Skeletal muscle satellite cell (primary cell): ENCODE measurements at regions not wholly inside any gene's neighbourhood (a gene's known extent, or its start where the extent isn't known, plus 50 kb on each side); places are given as distances from the start of the nearest gene placed in this dataset.
"Not testable (repeated sequence)": the region's sequence is repeated elsewhere in the genome, so short reads cannot be mapped to it uniquely, and the experiment has no call there.

ENCODE experiments used
- H3K27me3 ChIP-seq: 2 replicates; pipeline ENCODE4 v1.7.0; 2013; ENCODE audit warnings: low read length; ENCODE audit not compliant: control insufficient read depth, insufficient read depth
- H3K36me3 ChIP-seq: 2 replicates; pipeline ENCODE4 v1.7.0; 2013; ENCODE audit warnings: mild to moderate bottlenecking, control low read depth, low read length; ENCODE audit not compliant: insufficient read depth
- H3K4me1 ChIP-seq: 2 replicates; pipeline ENCODE4 v1.7.0; 2013; ENCODE audit warnings: low read length; ENCODE audit not compliant: control insufficient read depth, insufficient read depth
- H3K4me2 ChIP-seq: 2 replicates; pipeline ENCODE4 v1.7.0; 2013; ENCODE audit warnings: mild to moderate bottlenecking, low read length
- H3K4me3 ChIP-seq: 2 replicates; pipeline ENCODE4 v1.7.0; 2013; ENCODE audit warnings: low read length
- H3K9ac ChIP-seq: 2 replicates; pipeline ENCODE4 v1.7.0; 2013; ENCODE audit warnings: mild to moderate bottlenecking, low read depth, low read length, moderate library complexity
- H3K9me3 ChIP-seq: replicated peaks from 2 replicates; pipeline ENCODE4 v1.7.0; 2013; ENCODE audit warnings: mild to moderate bottlenecking, control low read depth, low read length

DNA sequence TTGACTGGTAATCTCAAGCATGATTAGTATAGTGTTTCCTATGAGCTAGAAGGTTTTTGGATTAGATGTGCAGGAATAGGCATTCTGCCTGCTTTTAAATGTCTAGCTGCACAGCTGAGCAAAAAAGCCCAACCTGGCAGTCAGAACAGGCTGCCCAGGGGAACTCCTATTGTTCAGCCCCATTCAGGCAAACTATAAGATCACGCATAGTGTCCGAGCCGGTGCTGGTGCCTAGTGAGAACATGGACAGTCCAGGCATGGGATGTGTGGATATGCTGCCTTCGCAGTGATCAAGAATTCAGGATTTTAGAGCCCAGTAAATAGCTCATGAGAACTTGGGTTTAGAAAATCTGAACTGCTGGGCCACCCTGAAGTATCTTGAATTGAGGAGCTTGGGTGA is 348.8 kb downstream of the UTRN start:
- Histone ChIP-seq H3K4me3 (no peak overlapping the region), H3K27me3 (no peaks in the 10 kb centered on the region), H3K4me1 (peaks cover 3% of the 10 kb centered on the region), H3K9me3 (no peaks in the 10 kb centered on the region), H3K36me3 (no peaks in the 10 kb centered on the region), H3K9ac (no peak overlapping the region), H3K4me2 (no peak overlapping the region)

GRCh38 chr6:144634371-144634770 is 349.2 kb downstream of the UTRN start:
- H3K4me3 ChIP-seq, result no peak overlapping the region
- no peak overlapping the region for H3K4me2 ChIP-seq
- no peak overlapping the region for H3K9ac ChIP-seq
- no peaks in the 10 kb centered on the region for H3K9me3 ChIP-seq
- no peaks in the 10 kb centered on the region for H3K27me3 ChIP-seq
- H3K36me3 ChIP-seq, result no peaks in the 10 kb centered on the region
- peaks cover 3% of the 10 kb centered on the region for H3K4me1 ChIP-seq

DNA sequence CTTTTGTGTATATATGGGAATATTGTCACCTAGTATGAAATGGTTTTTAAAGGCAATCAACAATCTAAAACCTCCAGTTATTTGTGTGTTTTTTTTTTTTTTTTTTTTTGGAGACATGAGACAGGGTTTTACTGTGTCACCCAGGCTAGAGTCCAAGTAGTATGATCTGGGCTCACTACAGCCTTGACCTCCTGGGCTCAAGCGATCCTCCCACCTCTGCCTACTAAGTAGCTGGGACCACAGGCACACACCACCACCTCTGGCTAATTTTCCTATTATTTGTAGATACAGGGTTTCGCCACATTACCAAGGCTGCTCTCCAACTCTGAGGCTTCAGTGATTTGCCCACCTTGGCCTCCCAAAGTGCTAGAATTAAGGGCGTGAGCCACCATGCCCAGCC is 349.9 kb downstream of the UTRN start:
- Histone ChIP-seq H3K27me3 (no peaks in the 10 kb centered on the region), H3K36me3 (no peaks in the 10 kb centered on the region), H3K4me2 (no peak overlapping the region), H3K9me3 (no peaks in the 10 kb centered on the region), H3K4me1 (peaks cover 3% of the 10 kb centered on the region), H3K9ac (no peak overlapping the region), H3K4me3 (no peak overlapping the region)

DNA sequence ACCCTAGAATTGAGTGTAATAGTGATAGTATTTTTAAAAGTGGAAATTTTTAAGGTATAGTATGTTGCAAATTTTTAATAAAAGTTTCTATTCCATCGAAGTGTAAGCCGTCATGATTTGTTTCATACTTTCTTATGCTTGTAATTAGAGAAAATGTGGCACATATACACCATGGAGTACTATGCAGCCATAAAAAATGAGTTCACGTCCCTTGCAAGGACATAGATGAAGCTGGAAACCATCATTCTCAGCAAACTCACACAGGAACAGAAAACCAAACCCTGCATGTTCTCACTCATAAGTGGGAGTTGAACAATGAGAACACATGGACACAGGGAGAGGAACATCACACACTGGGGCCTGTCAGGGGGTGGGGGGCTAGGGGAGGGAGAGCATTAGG is 350.9 kb downstream of the UTRN start:
- not testable (repeated sequence) for H3K36me3 ChIP-seq, H3K4me2 ChIP-seq, H3K4me1 ChIP-seq, H3K9ac ChIP-seq, H3K4me3 ChIP-seq, H3K9me3 ChIP-seq, H3K27me3 ChIP-seq

GRCh38 chr6:144637541-144637940 is 352.4 kb downstream of the UTRN start:
- Histone ChIP-seq H3K9me3 (no peaks in the 10 kb centered on the region), H3K4me2 (no peak overlapping the region), H3K9ac (no peak overlapping the region), H3K36me3 (no peaks in the 10 kb centered on the region), H3K27me3 (no peaks in the 10 kb centered on the region), H3K4me1 (no peaks in the 10 kb centered on the region), H3K4me3 (no peak overlapping the region)

GRCh38 chr6:144639654-144640053 is 354.5 kb downstream of the UTRN start:
- H3K4me1 ChIP-seq, result no peaks in the 10 kb centered on the region
- H3K9me3 ChIP-seq, result no peaks in the 10 kb centered on the region
- H3K4me2 ChIP-seq, result no peak overlapping the region
- no peak overlapping the region for H3K4me3 ChIP-seq
- no peak overlapping the region for H3K9ac ChIP-seq
- no peaks in the 10 kb centered on the region for H3K36me3 ChIP-seq
- H3K27me3 ChIP-seq, result no peaks in the 10 kb centered on the region

GRCh38 chr6:144641286-144641685 is 356.2 kb downstream of the UTRN start:
- no peaks in the 10 kb centered on the region for H3K36me3 ChIP-seq
- H3K9me3 ChIP-seq, result no peaks in the 10 kb centered on the region
- no peak overlapping the region for H3K4me2 ChIP-seq

GRCh38 chr6:144644776-144645175 is 359.6 kb downstream of the UTRN start:
- Histone ChIP-seq H3K4me3 (no peak overlapping the region), H3K9me3 (no peaks in the 10 kb centered on the region), H3K36me3 (no peaks in the 10 kb centered on the region), H3K27me3 (no peaks in the 10 kb centered on the region), H3K4me2 (no peak overlapping the region), H3K9ac (no peak overlapping the region), H3K4me1 (no peaks in the 10 kb centered on the region)

More at GRCh38 chr6:144641286-144641685, 356.2 kb downstream of the UTRN start:
- H3K9ac ChIP-seq, result no peak overlapping the region
- H3K4me1 ChIP-seq, result no peaks in the 10 kb centered on the region
- no peaks in the 10 kb centered on the region for H3K27me3 ChIP-seq
- H3K4me3 ChIP-seq, result no peak overlapping the region

- Histone ChIP-seq H3K36me3 (no peaks in the 10 kb centered on the region), H3K4me3 (no peak overlapping the region), H3K9me3 (no peaks in the 10 kb centered on the region), H3K9ac (no peak overlapping the region), H3K27me3 (no peaks in the 10 kb centered on the region), H3K4me2 (no peak overlapping the region), H3K4me1 (no peaks in the 10 kb centered on the region)
These were observed 361.2 kb downstream of the UTRN start for GRCh38 chr6:144646093-144647056.

GRCh38 chr6:144647406-144647964 is 362.4 kb downstream of the UTRN start:
- no peaks in the 10 kb centered on the region for H3K27me3 ChIP-seq
- H3K4me1 ChIP-seq, result no peaks in the 10 kb centered on the region
- H3K9ac ChIP-seq, result no peak overlapping the region
- H3K36me3 ChIP-seq, result no peaks in the 10 kb centered on the region
- H3K4me2 ChIP-seq, result no peak overlapping the region
- no peaks in the 10 kb centered on the region for H3K9me3 ChIP-seq
- H3K4me3 ChIP-seq, result no peak overlapping the region

GRCh38 chr6:144647971-144648651 is 363.0 kb downstream of the UTRN start:
- Histone ChIP-seq H3K36me3 (no peaks in the 10 kb centered on the region), H3K27me3 (no peaks in the 10 kb centered on the region), H3K9ac (no peak overlapping the region), H3K9me3 (no peaks in the 10 kb centered on the region), H3K4me3 (no peak overlapping the region), H3K4me2 (no peak overlapping the region), H3K4me1 (no peaks in the 10 kb centered on the region)
